ENCODE measurements at regions not wholly inside any gene's neighbourhood (a gene's known extent, or its start where the extent isn't known, plus 50 kb on each side); places are given as distances from the start of the nearest gene placed in this dataset.

- TF ChIP-seq CTCF (IDR thresholded peaks at IDR 0.05; ENCODE audit: control extremely low read depth, extremely low read depth, low read depth, missing control alignments), result no peak
- no peak for DNase-seq (ENCODE audit: extremely low spot score)
- POLR2A ChIA-PET, result no interaction called here
- CTCF ChIA-PET, result interaction anchor here (0.7 kb wide), 1 partner anchor 9 kb away, joined by 3 read pairs; no protein-coding TSS in a partner anchor
Measured at GRCh38 chr5:144009116-144009515, 161.3 kb downstream of the YIPF5 start.

- DNase-seq (ENCODE audit: extremely low spot score), result no peak
- ChIA-PET POLR2A (no interaction called here), CTCF (no interaction called here)
- TF ChIP-seq CTCF (IDR thresholded peaks at IDR 0.05; ENCODE audit: control extremely low read depth, extremely low read depth, low read depth, missing control alignments), result no peak
Measured at GRCh38 chr5:144011388-144011787, 159.1 kb downstream of the YIPF5 start.

GRCh38 chr5:144013816-144014215 is 156.6 kb downstream of the YIPF5 start:
- no peak for DNase-seq (ENCODE audit: extremely low spot score)
- ChIA-PET POLR2A (no interaction called here), CTCF (interaction anchor here (1.1 to 1.7 kb wide), 2 partner anchors 8 to 18 kb away, joined by 3 to 4 read pairs; no protein-coding TSS in a partner anchor)
- TF ChIP-seq CTCF (IDR thresholded peaks at IDR 0.05; ENCODE audit: control extremely low read depth, extremely low read depth, low read depth, missing control alignments), result no peak

GRCh38 chr5:144015961-144016360 is 154.5 kb downstream of the YIPF5 start:
- ChIA-PET POLR2A (no interaction called here), CTCF (interaction anchor here (1.0 kb wide), 1 partner anchor 24 kb away, joined by 3 read pairs; no protein-coding TSS in a partner anchor)
- no peak for TF ChIP-seq CTCF (IDR thresholded peaks at IDR 0.05; ENCODE audit: control extremely low read depth, extremely low read depth, low read depth, missing control alignments)
- DNase-seq (ENCODE audit: extremely low spot score), result no peak

GRCh38 chr5:144017119-144017518 is 153.3 kb downstream of the YIPF5 start:
- TF ChIP-seq CTCF (IDR thresholded peaks at IDR 0.05; ENCODE audit: control extremely low read depth, extremely low read depth, low read depth, missing control alignments), result no peak
- CTCF ChIA-PET, result interaction anchor here (0.7 to 1.0 kb wide), 3 partner anchors 10 to 23 kb away, joined by 3 read pairs; no protein-coding TSS in a partner anchor
- no peak for DNase-seq (ENCODE audit: extremely low spot score)
- POLR2A ChIA-PET, result no interaction called here

- no peak for TF ChIP-seq CTCF (IDR thresholded peaks at IDR 0.05; ENCODE audit: control extremely low read depth, extremely low read depth, low read depth, missing control alignments)
- ChIA-PET CTCF (interaction anchor here (1.0 kb wide), 1 partner anchor 8 kb away, joined by 3 read pairs; no protein-coding TSS in a partner anchor), POLR2A (no interaction called here)
- DNase-seq (ENCODE audit: extremely low spot score), result no peak
Measured at GRCh38 chr5:144017631-144018030, 152.8 kb downstream of the YIPF5 start.

GRCh38 chr5:144024090-144024489 is 146.4 kb downstream of the YIPF5 start:
- ChIA-PET CTCF (no interaction called here), POLR2A (no interaction called here)
- DNase-seq (ENCODE audit: extremely low spot score), result no peak

More at GRCh38 chr5:144024090-144024489, 146.4 kb downstream of the YIPF5 start:
- TF ChIP-seq CTCF (IDR thresholded peaks at IDR 0.05; ENCODE audit: control extremely low read depth, extremely low read depth, low read depth, missing control alignments), result no peak

Data from GM10248 (cell line).